Adipose tissue (tissue), 3 donors: ENCODE measurements at regions not wholly inside any gene's neighbourhood (a gene's known extent, or its start where the extent isn't known, plus 50 kb on each side); places are given as distances from the start of the nearest gene placed in this dataset.

Experiments used
- H3K27ac ChIP-seq: one replicate; pipeline ENCODE4 v1.5.1; 2013; ENCODE audit warnings: low read depth, low read length
- WGBS, 3 donors: extraction: QIAGEN DNeasy Blood & Tissue Kit; methylation state at CpG; one replicate each; pipeline ENCODE4 v1.1.7; 2013; 5-methylcytosine and 5-hydroxymethylcytosine counted together
- donor health status: healthy with polysubstance abuse.
- donor health status: Bipolar disorder and iron deficiency.
- donor health status: healthy.

- H3K27ac ChIP-seq: no peak overlapping the region
- WGBS, 3 donors: 65 to 77% (median 72%) methylated on average over 13 of the region's 13 CpGs
These were observed 49.9 kb upstream of the RAB6C start for GRCh38 chr2:129929321-129930290.
